Astrocyte of the cerebellum (primary cell): ENCODE measurements at regions not wholly inside any gene's neighbourhood (a gene's known extent, or its start where the extent isn't known, plus 50 kb on each side); places are given as distances from the start of the nearest gene placed in this dataset.
"Not testable (repeated sequence)": the region's sequence is repeated elsewhere in the genome, so short reads cannot be mapped to it uniquely, and the experiment has no call there.

ENCODE experiments used
- DNase-seq: peaks from one replicate; pipeline ENCODE4 v3.0.0-alpha.2; 2011; ENCODE audit warnings: low read depth
- H3K4me3 ChIP-seq: 2 replicates; pipeline ENCODE4 v1.5.1; 2011; ENCODE audit warnings: mild to moderate bottlenecking, low read depth, low read length, moderate library complexity
- in situ Hi-C: cut with HindIII; loops from 2 replicates; pipeline ENCODE4 v1.10.0; 2017; ENCODE audit warnings: low sequenced_read_pairs
- TF ChIP-seq, protein P1 (sequence below): IDR thresholded peaks from 2 replicates; pipeline ENCODE4 v1.5.1; 2012; ENCODE audit warnings: low read length, low read depth, moderate library complexity, mild to moderate bottlenecking; ENCODE audit errors: missing control alignments

GRCh38 chr3:56940976-56941375, 119.5 kb upstream of the SPATA12 start:
- no peak for DNase-seq
- in situ Hi-C loops, result no loop called here
- H3K4me3 ChIP-seq, result no peak overlapping the region
- TF ChIP-seq, protein P1, sequence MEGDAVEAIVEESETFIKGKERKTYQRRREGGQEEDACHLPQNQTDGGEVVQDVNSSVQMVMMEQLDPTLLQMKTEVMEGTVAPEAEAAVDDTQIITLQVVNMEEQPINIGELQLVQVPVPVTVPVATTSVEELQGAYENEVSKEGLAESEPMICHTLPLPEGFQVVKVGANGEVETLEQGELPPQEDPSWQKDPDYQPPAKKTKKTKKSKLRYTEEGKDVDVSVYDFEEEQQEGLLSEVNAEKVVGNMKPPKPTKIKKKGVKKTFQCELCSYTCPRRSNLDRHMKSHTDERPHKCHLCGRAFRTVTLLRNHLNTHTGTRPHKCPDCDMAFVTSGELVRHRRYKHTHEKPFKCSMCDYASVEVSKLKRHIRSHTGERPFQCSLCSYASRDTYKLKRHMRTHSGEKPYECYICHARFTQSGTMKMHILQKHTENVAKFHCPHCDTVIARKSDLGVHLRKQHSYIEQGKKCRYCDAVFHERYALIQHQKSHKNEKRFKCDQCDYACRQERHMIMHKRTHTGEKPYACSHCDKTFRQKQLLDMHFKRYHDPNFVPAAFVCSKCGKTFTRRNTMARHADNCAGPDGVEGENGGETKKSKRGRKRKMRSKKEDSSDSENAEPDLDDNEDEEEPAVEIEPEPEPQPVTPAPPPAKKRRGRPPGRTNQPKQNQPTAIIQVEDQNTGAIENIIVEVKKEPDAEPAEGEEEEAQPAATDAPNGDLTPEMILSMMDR, result no peak

DNA sequence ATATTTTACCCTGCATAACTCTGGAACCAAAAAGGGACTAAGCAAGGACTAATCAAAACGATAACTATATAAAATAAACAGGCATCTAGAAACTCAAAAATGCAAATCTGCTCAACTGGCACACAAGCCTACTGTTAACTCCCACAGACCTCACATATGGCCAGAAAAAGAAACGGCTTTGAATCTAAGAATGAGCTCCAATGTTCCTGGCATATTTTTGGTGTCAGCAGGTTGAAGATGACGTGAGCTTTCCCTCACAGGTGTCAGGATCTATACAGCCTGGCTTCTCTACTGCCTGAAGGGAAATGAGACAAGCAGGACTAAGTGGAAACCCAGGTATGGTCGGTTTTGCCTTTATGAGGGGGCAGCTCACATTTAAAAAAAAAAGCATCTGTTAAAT, 120.1 kb upstream of the SPATA12 start:
- TF ChIP-seq, protein P1, result no peak
- H3K4me3 ChIP-seq, result no peak overlapping the region
- no peak for DNase-seq
- in situ Hi-C loops, result no loop called here

DNA sequence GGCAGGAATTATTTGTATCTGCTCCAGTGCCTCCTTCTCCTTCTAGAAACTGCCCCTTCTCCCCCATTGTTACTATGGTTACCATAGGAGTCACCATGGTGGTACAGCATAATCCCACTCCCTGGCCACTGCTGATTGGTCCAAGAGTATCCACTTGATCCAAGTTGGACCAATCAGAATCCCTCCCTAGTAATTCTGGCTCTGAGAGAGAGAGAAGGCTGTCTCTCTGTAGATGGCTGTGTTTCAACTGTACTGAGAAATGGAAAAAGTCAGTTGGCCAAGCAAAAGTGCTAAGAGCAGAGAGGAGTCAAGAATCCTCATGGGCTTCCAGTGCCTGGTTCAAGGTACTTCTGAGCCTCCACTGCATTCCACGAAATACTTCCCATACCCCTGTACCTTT, 120.6 kb upstream of the SPATA12 start:
- in situ Hi-C loops, result no loop called here
- no peak for DNase-seq

DNA sequence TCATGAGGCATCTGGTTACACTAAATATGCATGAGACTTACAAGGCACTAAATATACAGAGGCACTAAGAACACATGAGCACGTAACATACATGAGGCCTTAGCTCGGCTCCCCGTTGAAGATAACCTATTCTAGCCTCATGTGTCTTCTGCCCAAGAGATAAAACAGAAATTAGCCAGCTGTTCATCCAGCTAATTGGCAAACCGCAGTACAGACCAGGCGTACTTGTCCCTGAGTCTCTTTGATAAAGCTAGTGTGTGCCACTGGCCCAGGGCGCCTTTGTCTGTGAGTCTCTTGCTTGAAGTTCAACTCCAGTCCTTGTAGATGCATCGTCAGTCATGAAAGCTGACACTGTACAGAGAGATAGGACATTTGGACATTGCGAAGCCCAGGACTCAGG, 121.9 kb upstream of the SPATA12 start:
- no peak overlapping the region for H3K4me3 ChIP-seq
- TF ChIP-seq, protein P1, result no peak
- no peak for DNase-seq
- in situ Hi-C loops, result no loop called here

More for the DNA sequence above, 120.6 kb upstream of the SPATA12 start:
- TF ChIP-seq, protein P1, result no peak
- no peak overlapping the region for H3K4me3 ChIP-seq

DNA sequence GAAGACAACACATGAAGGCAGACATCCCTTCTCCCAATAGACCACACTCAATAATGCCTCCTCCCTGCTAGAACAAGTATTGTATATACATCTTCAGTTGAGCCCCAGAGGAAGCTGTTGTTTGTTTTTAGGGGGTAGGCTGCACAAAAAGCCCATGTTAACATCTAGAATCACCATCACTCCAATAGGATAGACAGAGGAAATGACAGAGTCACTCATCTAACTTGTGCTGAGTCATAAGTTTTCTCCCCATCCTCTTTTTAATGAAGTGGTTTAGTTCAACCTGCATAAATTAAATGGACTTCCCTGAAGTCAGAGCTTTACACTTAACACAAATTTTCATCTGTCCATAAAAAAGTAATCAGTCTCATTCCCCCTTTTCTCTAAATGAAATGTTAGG, 122.9 kb upstream of the SPATA12 start:
- H3K4me3 ChIP-seq, result no peak overlapping the region
- TF ChIP-seq, protein P1, result no peak
- in situ Hi-C loops, result no loop called here
- DNase-seq, result no peak

DNA sequence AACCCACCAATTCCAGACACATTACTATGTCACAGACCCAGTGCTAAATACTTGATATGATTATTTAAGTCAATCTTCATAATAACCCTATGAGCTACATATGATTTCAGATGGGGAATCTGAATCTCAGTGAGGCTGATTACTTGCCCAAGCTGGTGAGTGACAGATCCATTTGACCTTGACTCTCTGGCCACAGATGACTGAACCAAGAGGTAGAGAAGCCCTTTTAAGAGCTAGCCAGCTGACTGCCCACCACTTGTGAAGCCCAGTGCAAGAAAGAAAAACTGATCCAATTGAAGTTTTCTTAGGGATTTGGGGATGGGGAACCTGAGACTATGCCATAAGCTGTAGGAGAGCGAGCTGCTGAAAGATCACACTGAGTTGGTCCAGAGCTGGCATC, 124.7 kb upstream of the SPATA12 start:
- TF ChIP-seq, protein P1, result no peak
- H3K4me3 ChIP-seq, result no peak overlapping the region
- no peak for DNase-seq
- in situ Hi-C loops, result no loop called here

- H3K4me3 ChIP-seq, DNase-seq, in situ Hi-C loops: not testable (repeated sequence)
Observed at GRCh38 chr3:56934481-56934880, 126.0 kb upstream of the SPATA12 start.
